Smooth muscle cell (in vitro differentiated cells): ENCODE measurements at regions not wholly inside any gene's neighbourhood (a gene's known extent, or its start where the extent isn't known, plus 50 kb on each side); places are given as distances from the start of the nearest gene placed in this dataset.

ENCODE experiments used
- DNase-seq: peaks from one replicate; lab custom pipeline; 2025; ENCODE audit not compliant: unreplicated experiment; lab: John Stamatoyannopoulos, UW
- H2AFZ ChIP-seq: fragments of 200-600 bp; sonication (generic); 2 replicates; pipeline ENCODE4 v1.6.0; 2016; ENCODE audit warnings: antibody characterized with exemption, low read depth, mild to moderate bottlenecking
- H3F3A ChIP-seq: fragments of 200-600 bp; sonication (generic); 2 replicates; pipeline ENCODE4 v1.6.0; 2017; ENCODE audit warnings: antibody characterized with exemption, low read depth
- H3K27ac ChIP-seq: fragments of 200-600 bp; sonication (generic); 2 replicates; pipeline ENCODE4 v1.5.1; 2016; ENCODE audit warnings: low read depth, mild to moderate bottlenecking
- H3K27me3 ChIP-seq: fragments of 200-600 bp; sonication (generic); 2 replicates; pipeline ENCODE4 v1.6.1; 2016; ENCODE audit warnings: low read depth, mild to moderate bottlenecking
- H3K36me3 ChIP-seq: fragments of 200-600 bp; sonication (generic); 2 replicates; pipeline ENCODE4 v1.5.1; 2016; ENCODE audit warnings: low read depth
- H3K4me1 ChIP-seq: fragments of 200-600 bp; sonication (generic); 2 replicates; pipeline ENCODE4 v1.5.1; 2016; ENCODE audit warnings: low read depth
- H3K4me2 ChIP-seq: fragments of 200-600 bp; sonication (generic); 2 replicates; pipeline ENCODE4 v1.6.0; 2016; ENCODE audit warnings: mild to moderate bottlenecking
- H3K4me3 ChIP-seq: fragments of 200-600 bp; sonication (generic); 2 replicates; pipeline ENCODE4 v1.5.1; 2016; ENCODE audit warnings: mild to moderate bottlenecking
- H3K79me2 ChIP-seq: fragments of 200-600 bp; sonication (generic); 2 replicates; pipeline ENCODE4 v1.6.0; 2016; ENCODE audit warnings: low read depth, mild to moderate bottlenecking
- H3K9ac ChIP-seq: fragments of 200-600 bp; sonication (generic); 2 replicates; pipeline ENCODE4 v1.6.0; 2016; ENCODE audit warnings: low read depth
- H3K9me3 ChIP-seq: fragments of 200-600 bp; sonication (generic); replicated peaks from 2 replicates; pipeline ENCODE4 v1.5.1; 2016; ENCODE audit warnings: low read depth
- H4K20me1 ChIP-seq: fragments of 200-600 bp; sonication (generic); 2 replicates; pipeline ENCODE4 v1.6.0; 2016; ENCODE audit warnings: low read depth
- WGBS: methylation state at CpG from one replicate; pipeline ENCODE4 v1.1.7; 2016; ENCODE audit warnings: low lambda C conversion rate; 5-methylcytosine and 5-hydroxymethylcytosine counted together
- TF ChIP-seq, protein P1 (sequence below): fragments of 200-600 bp; sonication (generic); IDR thresholded peaks from 2 replicates; pipeline ENCODE4 v1.5.1; 2017; ENCODE audit warnings: borderline replicate concordance, mild to moderate bottlenecking, antibody characterized with exemption; ENCODE audit not compliant: insufficient read depth, poor library complexity, severe bottlenecking

- DNase-seq: no peak
- Histone ChIP-seq H3K79me2 (no peaks in the 10 kb centered on the region), H3K9ac (no peak overlapping the region), H3K36me3 (no peaks in the 10 kb centered on the region), H3F3A (no peaks in the 10 kb centered on the region), H3K27me3 (no peaks in the 10 kb centered on the region), H4K20me1 (no peaks in the 10 kb centered on the region), H3K4me3 (no peak overlapping the region), H3K9me3 (no peaks in the 10 kb centered on the region), H3K4me2 (no peak overlapping the region), H3K27ac (no peak overlapping the region), H3K4me1 (peaks cover under 1% of the 10 kb centered on the region), H2AFZ (peak overlapping the region; percentile 7)
- TF ChIP-seq, protein P1, sequence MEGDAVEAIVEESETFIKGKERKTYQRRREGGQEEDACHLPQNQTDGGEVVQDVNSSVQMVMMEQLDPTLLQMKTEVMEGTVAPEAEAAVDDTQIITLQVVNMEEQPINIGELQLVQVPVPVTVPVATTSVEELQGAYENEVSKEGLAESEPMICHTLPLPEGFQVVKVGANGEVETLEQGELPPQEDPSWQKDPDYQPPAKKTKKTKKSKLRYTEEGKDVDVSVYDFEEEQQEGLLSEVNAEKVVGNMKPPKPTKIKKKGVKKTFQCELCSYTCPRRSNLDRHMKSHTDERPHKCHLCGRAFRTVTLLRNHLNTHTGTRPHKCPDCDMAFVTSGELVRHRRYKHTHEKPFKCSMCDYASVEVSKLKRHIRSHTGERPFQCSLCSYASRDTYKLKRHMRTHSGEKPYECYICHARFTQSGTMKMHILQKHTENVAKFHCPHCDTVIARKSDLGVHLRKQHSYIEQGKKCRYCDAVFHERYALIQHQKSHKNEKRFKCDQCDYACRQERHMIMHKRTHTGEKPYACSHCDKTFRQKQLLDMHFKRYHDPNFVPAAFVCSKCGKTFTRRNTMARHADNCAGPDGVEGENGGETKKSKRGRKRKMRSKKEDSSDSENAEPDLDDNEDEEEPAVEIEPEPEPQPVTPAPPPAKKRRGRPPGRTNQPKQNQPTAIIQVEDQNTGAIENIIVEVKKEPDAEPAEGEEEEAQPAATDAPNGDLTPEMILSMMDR: no peak
- 41% methylated on average over 1 of the region's 1 CpG for WGBS
Observed at GRCh38 chr7:17633067-17633466, 307.2 kb downstream of the SNX13 start.

DNA sequence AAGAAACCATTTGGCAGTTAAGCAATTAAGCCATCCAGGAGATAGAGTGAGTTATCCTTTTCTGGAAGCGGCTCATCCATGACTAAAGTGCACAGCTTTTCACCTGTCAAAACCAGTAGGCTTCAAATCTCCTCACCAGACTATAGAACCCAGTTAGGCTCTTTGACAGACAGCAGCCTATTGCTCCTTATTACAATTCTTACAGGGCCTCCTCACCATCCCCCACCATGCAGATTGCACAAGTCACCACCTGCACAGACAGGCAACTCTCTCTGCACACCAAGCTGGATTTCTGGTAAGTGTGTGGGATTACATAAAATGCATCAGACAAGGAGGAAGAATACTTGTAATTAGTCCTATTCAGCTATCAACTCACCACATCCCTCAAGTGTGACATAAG lies 301.6 kb downstream of the SNX13 start:
- no peaks in the 10 kb centered on the region for H3K79me2 ChIP-seq
- TF ChIP-seq, protein P1: no peak

DNA sequence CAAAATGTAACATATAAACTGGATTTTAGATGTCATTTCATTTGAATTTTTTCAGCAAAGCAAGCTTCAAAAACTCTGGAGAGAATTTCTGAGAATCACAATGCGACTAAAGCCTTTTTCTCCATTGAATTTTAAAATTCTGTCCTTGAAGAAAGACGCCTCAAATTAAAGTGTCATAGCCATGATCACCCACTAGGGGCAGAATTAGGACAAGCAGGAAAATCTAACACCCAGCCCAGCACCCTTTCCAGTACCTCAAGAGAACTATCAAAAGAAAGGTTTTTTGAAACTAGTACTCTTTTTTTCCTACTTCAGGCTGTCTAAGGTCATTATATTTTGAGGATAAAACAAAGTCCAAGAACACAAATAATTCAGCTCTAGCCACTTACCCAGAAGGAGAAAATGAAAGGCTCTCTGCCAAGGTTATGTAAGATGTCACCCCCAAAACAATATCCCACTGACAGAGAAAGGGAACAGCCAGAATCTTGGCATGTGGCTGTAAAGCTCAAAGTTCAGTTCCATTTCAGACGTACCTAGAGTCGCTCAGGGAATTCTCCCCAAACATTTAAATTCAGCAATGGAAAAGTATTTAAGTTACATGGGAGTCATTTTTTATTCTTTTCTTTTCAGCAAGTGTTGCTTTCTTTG lies 299.4 kb downstream of the SNX13 start:
- peaks cover 6% of the 10 kb centered on the region for H3F3A ChIP-seq
- no peak overlapping the region for H2AFZ ChIP-seq
- no peaks in the 10 kb centered on the region for H3K27me3 ChIP-seq
- no peaks in the 10 kb centered on the region for H3K36me3 ChIP-seq
- H3K9ac ChIP-seq: no peak overlapping the region
- H3K4me2 ChIP-seq: no peak overlapping the region
- no peak overlapping the region for H3K27ac ChIP-seq
- no peak for DNase-seq
- H3K4me3 ChIP-seq: no peak overlapping the region
- peaks cover 10% of the 10 kb centered on the region for H3K4me1 ChIP-seq
- H3K79me2 ChIP-seq: no peaks in the 10 kb centered on the region
- no peaks in the 10 kb centered on the region for H3K9me3 ChIP-seq
- WGBS: 70% methylated on average over 4 of the region's 4 CpGs
- no peaks in the 10 kb centered on the region for H4K20me1 ChIP-seq
- TF ChIP-seq, protein P1: peak; percentile 63

More for the DNA sequence above, 301.6 kb downstream of the SNX13 start:
- H3K27ac ChIP-seq: no peak overlapping the region
- H3K9me3 ChIP-seq: no peaks in the 10 kb centered on the region
- H3K27me3 ChIP-seq: no peaks in the 10 kb centered on the region
- H3K4me3 ChIP-seq: no peak overlapping the region
- peaks cover 10% of the 10 kb centered on the region for H3K4me1 ChIP-seq
- peaks cover 6% of the 10 kb centered on the region for H3F3A ChIP-seq
- H2AFZ ChIP-seq: no peak overlapping the region
- WGBS: 93% methylated on average over 1 of the region's 1 CpG
- no peak overlapping the region for H3K9ac ChIP-seq
- peak overlapping the region; percentile 3 for H3K4me2 ChIP-seq
- H3K36me3 ChIP-seq: no peaks in the 10 kb centered on the region
- H4K20me1 ChIP-seq: no peaks in the 10 kb centered on the region
- no peak for DNase-seq

DNA sequence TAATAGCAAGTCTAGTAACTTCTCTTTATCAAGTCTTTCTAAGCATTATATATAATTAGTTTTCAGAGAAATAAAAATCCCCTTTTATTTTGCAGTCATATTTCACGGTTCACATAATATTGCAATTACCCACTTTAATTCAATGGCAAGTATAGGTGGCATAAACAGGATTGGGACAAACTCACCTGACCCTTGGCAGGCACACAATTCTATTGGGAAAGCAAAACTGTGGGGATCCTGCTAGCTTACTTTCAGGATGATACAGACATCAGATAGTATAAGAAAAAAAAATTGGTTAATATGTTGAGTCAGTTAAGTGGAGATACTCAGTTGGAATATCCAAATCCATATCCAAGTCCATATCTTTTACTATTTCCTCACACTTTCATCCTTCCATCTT lies 294.8 kb downstream of the SNX13 start:
- WGBS: 100% methylated on average over 1 of the region's 1 CpG
- H3K4me1 ChIP-seq: no peaks in the 10 kb centered on the region
- H3K4me3 ChIP-seq: no peak overlapping the region

More for the DNA sequence above, 294.8 kb downstream of the SNX13 start:
- Histone ChIP-seq H3F3A (peaks cover 4% of the 10 kb centered on the region), H3K79me2 (no peaks in the 10 kb centered on the region), H4K20me1 (no peaks in the 10 kb centered on the region), H3K9me3 (no peaks in the 10 kb centered on the region), H3K36me3 (no peaks in the 10 kb centered on the region), H3K4me2 (no peak overlapping the region), H3K27me3 (no peaks in the 10 kb centered on the region), H3K9ac (no peak overlapping the region), H3K27ac (no peak overlapping the region), H2AFZ (peak overlapping the region; percentile 33)
- no peak for DNase-seq
- TF ChIP-seq, protein P1: no peak
